Lower leg skin (tissue), 4 donors: ENCODE measurements at regions not wholly inside any gene's neighbourhood (a gene's known extent, or its start where the extent isn't known, plus 50 kb on each side); places are given as distances from the start of the nearest gene placed in this dataset.

Source experiments
- DNase-seq, 2 donors: peaks; one replicate each; pipeline ENCODE4 v3.0.0-alpha.2; 2019; ENCODE audit warnings: low spot score in 2 of 2
- H3K4me3 ChIP-seq: fragments of 200-600 bp; sonication (generic); 2 replicates; pipeline ENCODE4 v1.5.1; 2017; ENCODE audit warnings: mild to moderate bottlenecking, low read depth; ENCODE audit not compliant: poor library complexity, severe bottlenecking
- CTCF ChIP-seq, 3 donors: fragments of 450-650 bp; IDR thresholded peaks; one replicate each; pipeline ENCODE4 v1.5.1; 2016; ENCODE audit warnings: antibody characterized with exemption in 3 of 3, mild to moderate bottlenecking in 3 of 3, moderate library complexity in 2 of 3
- POLR2A ChIP-seq, 2 donors: fragments of 450-650 bp; IDR thresholded peaks; one replicate each; pipeline ENCODE4 v1.6.1; 2016 to 2017; ENCODE audit warnings: antibody characterized with exemption in 2 of 2, mild to moderate bottlenecking in 1 of 2, moderate library complexity in 1 of 2
- WGBS, 2 donors: methylation state at CpG; one replicate each; pipeline ENCODE4 v1.1.5; 2018; 5-methylcytosine and 5-hydroxymethylcytosine counted together
- intact Hi-C: fragments of 100-400 bp; cut with DNase I; formaldehyde crosslinking; loops from one replicate; pipeline ENCODE4 v1.15.0; 2023; ENCODE audit warnings: low total_unique reads

DNA sequence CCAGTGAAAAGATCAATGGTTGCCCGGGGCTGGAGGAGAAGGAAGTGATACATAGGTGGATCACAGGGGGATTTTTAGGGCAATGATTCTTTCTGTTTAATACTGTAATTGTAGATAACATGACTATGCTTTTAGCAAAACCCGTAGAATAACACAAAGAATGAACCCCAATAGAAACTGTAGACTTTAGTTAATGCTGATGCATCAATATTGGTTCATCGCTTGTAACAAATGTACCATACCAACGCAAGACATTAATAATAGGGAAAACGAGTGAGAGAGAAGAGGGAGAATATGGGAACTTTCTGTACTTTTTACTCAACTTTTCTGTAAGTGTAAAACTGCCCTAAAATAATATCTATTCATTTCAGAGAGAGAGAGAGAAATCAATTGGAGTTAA is 383.3 kb upstream of the ATP11B start:
- 64 to 80% methylated on average over 5 of the region's 5 CpGs for WGBS, 2 donors
- TF ChIP-seq POLR2A (IDR thresholded peaks at IDR 0.05) (no peak), CTCF (IDR thresholded peaks at IDR 0.05) (no peak)
- intact Hi-C loops = no loop called here
- H3K4me3 ChIP-seq = no peak overlapping the region
- DNase-seq = no peak

GRCh38 chr3:182412066-182412465 is 381.2 kb upstream of the ATP11B start:
- TF ChIP-seq CTCF (IDR thresholded peaks at IDR 0.05) = no peak
- no peak for TF ChIP-seq POLR2A (IDR thresholded peaks at IDR 0.05)
- WGBS, 2 donors = 25 to 41% methylated on average over 2 of the region's 2 CpGs

GRCh38 chr3:182413061-182413460 is 380.2 kb upstream of the ATP11B start:
- intact Hi-C loops = no loop called here

More at GRCh38 chr3:182412066-182412465, 381.2 kb upstream of the ATP11B start:
- H3K4me3 ChIP-seq = no peak overlapping the region
- intact Hi-C loops = no loop called here
- no peak for DNase-seq

DNA sequence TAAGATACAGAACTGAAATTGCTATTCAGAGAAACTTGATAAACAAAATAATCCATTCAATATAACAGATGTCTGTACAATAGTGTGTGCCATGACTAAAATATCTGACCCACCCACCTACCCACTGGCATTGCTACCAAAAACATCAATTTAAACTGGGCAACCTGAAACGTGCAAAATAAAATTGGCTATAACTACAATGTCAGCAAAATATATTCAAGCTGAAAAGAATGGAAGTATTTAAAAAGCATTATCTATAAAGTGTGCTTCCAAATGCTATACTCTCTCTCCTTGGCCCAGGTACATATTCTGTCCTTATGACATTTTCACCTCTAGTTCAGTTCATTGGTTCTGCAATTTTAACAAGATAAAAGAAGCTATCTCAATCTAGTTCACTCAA is 379.6 kb upstream of the ATP11B start:
- TF ChIP-seq CTCF (IDR thresholded peaks at IDR 0.05) (no peak), POLR2A (IDR thresholded peaks at IDR 0.05) (no peak)
- H3K4me3 ChIP-seq = no peak overlapping the region
- 34 to 38% methylated on average over 1 of the region's 1 CpG for WGBS, 2 donors
- intact Hi-C loops = no loop called here
- no peak for DNase-seq

More at GRCh38 chr3:182413061-182413460, 380.2 kb upstream of the ATP11B start:
- no peak for DNase-seq
- 60 to 61% methylated on average over 1 of the region's 1 CpG for WGBS, 2 donors
- no peak for TF ChIP-seq POLR2A (IDR thresholded peaks at IDR 0.05)
- TF ChIP-seq CTCF (IDR thresholded peaks at IDR 0.05) = no peak
- H3K4me3 ChIP-seq = no peak overlapping the region

DNA sequence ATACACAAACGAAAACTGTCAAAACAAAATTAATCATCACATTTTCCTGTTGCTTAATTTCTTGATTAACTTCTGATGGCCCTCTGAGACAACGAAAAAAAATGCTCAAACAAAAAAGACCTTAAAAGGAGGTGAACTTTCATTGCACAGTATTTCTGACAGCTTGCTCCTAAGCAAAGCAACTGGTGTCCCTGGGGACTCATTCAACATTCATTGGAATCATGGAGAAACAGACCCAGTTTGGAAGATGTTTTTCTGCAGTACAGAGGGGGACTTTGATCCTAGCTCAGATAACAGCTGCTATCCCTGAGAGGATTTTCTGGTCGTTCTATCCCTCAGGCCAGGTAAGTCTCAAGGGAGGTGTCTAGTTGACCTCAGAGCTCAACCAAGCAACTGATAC is 378.7 kb upstream of the ATP11B start:
- no peak overlapping the region for H3K4me3 ChIP-seq
- 34 to 41% methylated on average over 3 of the region's 3 CpGs for WGBS, 2 donors
- intact Hi-C loops = no loop called here
- no peak for TF ChIP-seq CTCF (IDR thresholded peaks at IDR 0.05)
- TF ChIP-seq POLR2A (IDR thresholded peaks at IDR 0.05) = no peak
- DNase-seq = no peak

- intact Hi-C loops = no loop called here
- DNase-seq = no peak
- no peak overlapping the region for H3K4me3 ChIP-seq
- TF ChIP-seq CTCF (IDR thresholded peaks at IDR 0.05) (no peak), POLR2A (IDR thresholded peaks at IDR 0.05) (no peak)
These were observed 372.6 kb upstream of the ATP11B start for GRCh38 chr3:182420741-182421140.
